ENCODE measurements at regions not wholly inside any gene's neighbourhood (a gene's known extent, or its start where the extent isn't known, plus 50 kb on each side); places are given as distances from the start of the nearest gene placed in this dataset.

DNA sequence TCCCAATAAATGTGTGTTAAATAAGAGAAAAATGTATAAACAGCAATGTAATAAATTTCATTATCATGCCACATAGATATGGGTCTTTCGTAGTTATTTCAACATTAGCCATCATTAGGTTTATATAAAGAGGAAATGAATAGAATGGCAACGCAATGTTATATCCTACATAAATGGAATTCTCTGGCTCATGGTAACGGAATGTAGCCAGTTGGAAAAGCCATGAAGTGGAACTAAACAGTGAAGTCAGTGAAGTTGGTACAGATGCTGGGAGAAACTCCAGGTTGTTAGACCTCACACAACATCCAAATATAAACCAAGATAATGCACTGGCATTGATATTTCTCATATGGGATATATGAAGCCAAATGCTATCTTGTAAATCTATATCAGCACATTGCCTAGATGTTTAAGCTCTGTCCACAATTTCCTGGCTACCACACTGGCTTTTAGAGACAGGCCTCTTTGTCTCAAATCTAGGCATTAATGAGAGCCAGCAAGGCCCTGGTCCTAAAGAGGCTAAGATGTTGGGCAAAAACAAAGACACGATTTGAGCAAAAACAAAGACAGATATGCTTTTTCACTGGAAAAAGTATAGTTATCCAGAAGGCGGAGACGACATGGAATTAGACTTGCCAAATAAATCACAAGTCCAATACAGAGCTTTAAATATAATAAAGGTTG, 861.0 kb downstream of the RPS29 start:
- TF ChIP-seq, protein P1, sequence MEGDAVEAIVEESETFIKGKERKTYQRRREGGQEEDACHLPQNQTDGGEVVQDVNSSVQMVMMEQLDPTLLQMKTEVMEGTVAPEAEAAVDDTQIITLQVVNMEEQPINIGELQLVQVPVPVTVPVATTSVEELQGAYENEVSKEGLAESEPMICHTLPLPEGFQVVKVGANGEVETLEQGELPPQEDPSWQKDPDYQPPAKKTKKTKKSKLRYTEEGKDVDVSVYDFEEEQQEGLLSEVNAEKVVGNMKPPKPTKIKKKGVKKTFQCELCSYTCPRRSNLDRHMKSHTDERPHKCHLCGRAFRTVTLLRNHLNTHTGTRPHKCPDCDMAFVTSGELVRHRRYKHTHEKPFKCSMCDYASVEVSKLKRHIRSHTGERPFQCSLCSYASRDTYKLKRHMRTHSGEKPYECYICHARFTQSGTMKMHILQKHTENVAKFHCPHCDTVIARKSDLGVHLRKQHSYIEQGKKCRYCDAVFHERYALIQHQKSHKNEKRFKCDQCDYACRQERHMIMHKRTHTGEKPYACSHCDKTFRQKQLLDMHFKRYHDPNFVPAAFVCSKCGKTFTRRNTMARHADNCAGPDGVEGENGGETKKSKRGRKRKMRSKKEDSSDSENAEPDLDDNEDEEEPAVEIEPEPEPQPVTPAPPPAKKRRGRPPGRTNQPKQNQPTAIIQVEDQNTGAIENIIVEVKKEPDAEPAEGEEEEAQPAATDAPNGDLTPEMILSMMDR (optimal IDR thresholded peaks at IDR 0.05 in 1 of 3, IDR thresholded peaks at IDR 0.05 in 1 of 3, conservative IDR thresholded peaks at IDR 0.05 in 1 of 3; ENCODE audit: extremely low read depth in 1 of 3, insufficient read depth in 2 of 3, low read length in 3 of 3) = no peak
- TF ChIP-seq EZH2 (IDR thresholded peaks at IDR 0.05; ENCODE audit: low read length) = no peak
